HT-29 (cell line): ENCODE measurements at regions not wholly inside any gene's neighbourhood (a gene's known extent, or its start where the extent isn't known, plus 50 kb on each side); places are given as distances from the start of the nearest gene placed in this dataset.
"Not testable (repeated sequence)": the region's sequence is repeated elsewhere in the genome, so short reads cannot be mapped to it uniquely, and the experiment has no call there.

ENCODE experiments used
- DNase-seq: peaks from one replicate; pipeline ENCODE4 v3.0.0-alpha.2; 2015; ENCODE audit warnings: low spot score

- DNase-seq = not testable (repeated sequence)
Observed at GRCh38 chr12:124218650-124219049, 76.2 kb upstream of the RFLNA start.

- no peak for DNase-seq
Observed at GRCh38 chr12:124222368-124223245, 72.3 kb upstream of the RFLNA start.

GRCh38 chr12:124223733-124224138, 71.2 kb upstream of the RFLNA start:
- not testable (repeated sequence) for DNase-seq

- no peak for DNase-seq
Observed at GRCh38 chr12:124224535-124225110, 70.3 kb upstream of the RFLNA start.

GRCh38 chr12:124225730-124226129, 69.2 kb upstream of the RFLNA start:
- DNase-seq = no peak

- no peak for DNase-seq
Observed at GRCh38 chr12:124227951-124228711, 66.8 kb upstream of the RFLNA start.

GRCh38 chr12:124229520-124229919, 65.4 kb upstream of the RFLNA start:
- no peak for DNase-seq

- DNase-seq = no peak
Observed at GRCh38 chr12:124230117-124230757, 64.7 kb upstream of the RFLNA start.

- no peak for DNase-seq
Observed at GRCh38 chr12:124230789-124231188, 64.1 kb upstream of the RFLNA start.

GRCh38 chr12:124231980-124232653, 62.8 kb upstream of the RFLNA start:
- DNase-seq = peak; percentile 28

- DNase-seq = no peak
Observed at GRCh38 chr12:124232654-124232987, 62.3 kb upstream of the RFLNA start.

- DNase-seq = no peak
Observed at GRCh38 chr12:124233041-124233796, 61.7 kb upstream of the RFLNA start.

- DNase-seq = no peak
Observed at GRCh38 chr12:124233846-124234640, 60.9 kb upstream of the RFLNA start.

- no peak for DNase-seq
Observed at GRCh38 chr12:124236625-124237031, 58.3 kb upstream of the RFLNA start.

GRCh38 chr12:124238886-124239285, 56.0 kb upstream of the RFLNA start:
- no peak for DNase-seq

- peak; percentile 24 for DNase-seq
Observed at GRCh38 chr12:124240493-124240892, 54.4 kb upstream of the RFLNA start.

- DNase-seq = no peak
Observed at GRCh38 chr12:124241776-124242528, 52.9 kb upstream of the RFLNA start.

GRCh38 chr12:124242529-124243065, 52.3 kb upstream of the RFLNA start:
- DNase-seq = no peak

GRCh38 chr12:124243936-124244335, 51.0 kb upstream of the RFLNA start:
- DNase-seq = no peak
